ENCODE measurements at regions not wholly inside any gene's neighbourhood (a gene's known extent, or its start where the extent isn't known, plus 50 kb on each side); places are given as distances from the start of the nearest gene placed in this dataset.
A peak's percentile ranks its signal among the peaks of the same experiment; 100 is the strongest.

GRCh38 chr3:25856902-25857518 lies 67.1 kb downstream of the OXSM start (continued):
- peak; percentile 70 for TF ChIP-seq CTCF (CRISPR knock-in tag; IDR thresholded peaks at IDR 0.05)
- TF ChIP-seq SMC3 (IDR thresholded peaks at IDR 0.05; ENCODE audit: low read length): peak; percentile 83
- TF ChIP-seq ZNF660 (CRISPR knock-in tag; IDR thresholded peaks at IDR 0.05; ENCODE audit: borderline replicate concordance, low read depth): no peak
- peak; percentile 58 for TF ChIP-seq STAG1 (CRISPR knock-in tag; IDR thresholded peaks at IDR 0.05)

GRCh38 chr3:25861566-25861965 lies 71.7 kb downstream of the OXSM start:
- Histone ChIP-seq H3K27ac (ENCODE audit: extremely low read length, insufficient read depth, low read length) (no peak overlapping the region), H3K9ac (ENCODE audit: insufficient read depth, low read depth, low read length) (no peak overlapping the region), H3K36me3 (replicated peaks in 1 of 2; ENCODE audit: control insufficient read depth in 1 of 2, insufficient read depth in 2 of 2, low read length in 2 of 2) (no peaks in the 10 kb centered on the region), H3K4me1 (ENCODE audit: insufficient read depth, low read length) (no peaks in the 10 kb centered on the region), H3K4me3 (replicated peaks in 1 of 3; ENCODE audit: insufficient read depth in 1 of 3, low read depth in 2 of 3, low read length in 3 of 3) (no peak overlapping the region), H3K27me3 (ENCODE audit: control insufficient read depth in 1 of 2, insufficient read depth in 2 of 2, low read length in 2 of 2) (no peaks in the 10 kb centered on the region), H3K79me2 (ENCODE audit: insufficient read depth, low read length) (no peaks in the 10 kb centered on the region), H3K4me2 (ENCODE audit: low read depth, low read length) (no peak overlapping the region), H2AFZ (ENCODE audit: low read length) (no peak overlapping the region), H4K20me1 (ENCODE audit: insufficient read depth, low read length) (no peaks in the 10 kb centered on the region), H3K9me3 (ENCODE audit: low read length) (peaks cover 4% of the 10 kb centered on the region; the same call in 1 of the 2 replicates)
- no peak for FAIRE-seq
- intact Hi-C loops (cut with micrococcal nuclease; ENCODE audit: unreplicated experiment): no loop called here
- ChIA-PET POLR2A (no interaction called here), CTCF (ENCODE audit: low intra/inter-chr PET ratio, low total read pairs) (no interaction called here)
- DNase-seq (ENCODE audit: low spot score): no peak
- BruUV-seq (replicated peaks): no TSS peak
- in situ Hi-C loops (cut with HindIII; ENCODE audit: extremely low pct_ligation_motif_present, low pct_unique_long_range_greater_than_20kb): no loop called here
- no peak for TF ChIP-seq KLF11 (CRISPR knock-in tag; IDR thresholded peaks at IDR 0.05)
- TF ChIP-seq HCFC1 (IDR thresholded peaks at IDR 0.05; ENCODE audit: low read depth, low read length): no peak
- TF ChIP-seq ZNF333 (CRISPR knock-in tag; IDR thresholded peaks at IDR 0.05; ENCODE audit: borderline replicate concordance): no peak
- TF ChIP-seq ZFP41 (CRISPR knock-in tag; IDR thresholded peaks at IDR 0.05; ENCODE audit: borderline replicate concordance): no peak
- no peak for TF ChIP-seq FOXA1 (IDR thresholded peaks at IDR 0.05)
- no peak for TF ChIP-seq FOXA1 (CRISPR knock-in tag; IDR thresholded peaks at IDR 0.05)
- TF ChIP-seq ZNF274 (CRISPR knock-in tag; IDR thresholded peaks at IDR 0.05): no peak
- no peak for TF ChIP-seq E2F1 (CRISPR knock-in tag; IDR thresholded peaks at IDR 0.05)
- no peak for TF ChIP-seq ZNF44 (CRISPR knock-in tag; IDR thresholded peaks at IDR 0.05)
- TF ChIP-seq FOXA3 (CRISPR knock-in tag; IDR thresholded peaks at IDR 0.05): no peak
- no peak for TF ChIP-seq ARNT2 (CRISPR knock-in tag; IDR thresholded peaks at IDR 0.05; ENCODE audit: low read depth)
- no peak for TF ChIP-seq NR2F1 (CRISPR knock-in tag; IDR thresholded peaks at IDR 0.05)
- TF ChIP-seq NAIF1 (CRISPR knock-in tag; IDR thresholded peaks at IDR 0.05; ENCODE audit: borderline replicate concordance): no peak
- no peak for TF ChIP-seq BCL3 (CRISPR knock-in tag; IDR thresholded peaks at IDR 0.05)
- TF ChIP-seq DNMT3B (CRISPR knock-in tag; conservative IDR thresholded peaks at IDR 0.05): no peak
- WGBS (ENCODE audit: low lambda C conversion rate): 5% methylated on average over 1 of the region's 1 CpG
- no peak for ATAC-seq

Data from HepG2 (cell line).